ENCODE measurements at regions not wholly inside any gene's neighbourhood (a gene's known extent, or its start where the extent isn't known, plus 50 kb on each side); places are given as distances from the start of the nearest gene placed in this dataset.

DNA sequence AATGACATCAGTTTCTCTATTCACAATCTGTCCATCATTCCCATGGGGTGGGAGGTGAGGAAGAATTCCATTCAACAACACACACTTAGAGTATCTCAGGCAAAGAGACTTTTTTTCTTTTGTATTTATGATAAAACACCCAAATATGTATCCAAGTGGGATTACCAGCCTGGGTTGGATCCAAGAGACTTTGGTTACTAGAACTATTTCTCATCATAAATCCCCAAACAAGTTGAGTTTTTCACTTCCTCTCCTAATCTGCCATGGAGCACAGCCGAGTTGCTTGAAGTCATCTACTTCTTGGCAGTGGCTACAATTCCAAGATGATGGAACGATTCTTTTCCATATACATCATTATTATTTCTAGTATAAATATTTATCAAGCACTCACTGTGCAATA is 209.2 kb upstream of the HMGA2 start:
- H3K4me1 ChIP-seq (ENCODE audit: control insufficient read depth in 2 of 2, insufficient read depth in 2 of 2, low read length in 1 of 2) = no peaks in the 10 kb centered on the region
- no peak overlapping the region for H3K4me3 ChIP-seq (ENCODE audit: low read depth in 1 of 2, low read length in 2 of 2)
- no peaks in the 10 kb centered on the region for H3K9me3 ChIP-seq (ENCODE audit: control insufficient read depth in 2 of 2, insufficient read depth in 1 of 2, low read depth in 1 of 2, low read length in 1 of 2)
- 22 to 51% methylated on average over 2 of the region's 2 CpGs for WGBS, 2 donors
- H3K27ac ChIP-seq (ENCODE audit: low read depth in 2 of 2, low read length in 1 of 2) = no peak overlapping the region
- no peaks in the 10 kb centered on the region for H3K27me3 ChIP-seq (ENCODE audit: control insufficient read depth in 1 of 2, insufficient read depth in 2 of 2, low read length in 2 of 2)
- no peaks in the 10 kb centered on the region for H3K36me3 ChIP-seq (ENCODE audit: control insufficient read depth in 2 of 2, insufficient read depth in 2 of 2, low read length in 1 of 2)

DNA sequence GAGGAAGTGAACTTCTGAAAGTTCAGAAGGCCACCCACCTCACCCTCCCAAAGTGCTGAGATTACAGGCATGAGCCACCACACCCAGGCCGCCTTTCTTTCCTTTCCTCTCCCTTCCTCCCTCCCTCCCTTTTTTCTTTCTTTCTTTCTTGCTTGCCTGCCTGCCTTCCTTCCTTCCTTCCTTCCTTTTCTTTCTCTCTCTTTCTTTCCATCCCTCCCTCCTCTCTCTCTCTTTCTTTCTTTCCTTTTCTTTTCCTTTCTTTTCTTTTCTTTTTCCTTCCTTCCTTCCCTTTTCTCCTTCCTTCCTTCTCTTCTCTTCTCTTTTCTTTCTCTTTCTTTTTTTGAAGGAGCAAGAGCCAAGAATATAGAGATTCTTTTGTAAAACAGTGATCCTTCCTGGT is 208.3 kb upstream of the HMGA2 start:
- WGBS, 2 donors = 97 to 100% methylated on average over 1 of the region's 1 CpG
- Histone ChIP-seq H3K27me3 (ENCODE audit: control insufficient read depth in 1 of 2, insufficient read depth in 2 of 2, low read length in 2 of 2) (no peaks in the 10 kb centered on the region), H3K36me3 (ENCODE audit: control insufficient read depth in 2 of 2, insufficient read depth in 2 of 2, low read length in 1 of 2) (no peaks in the 10 kb centered on the region), H3K4me3 (ENCODE audit: low read depth in 1 of 2, low read length in 2 of 2) (no peak overlapping the region), H3K9me3 (ENCODE audit: control insufficient read depth in 2 of 2, insufficient read depth in 1 of 2, low read depth in 1 of 2, low read length in 1 of 2) (no peaks in the 10 kb centered on the region), H3K27ac (ENCODE audit: low read depth in 2 of 2, low read length in 1 of 2) (no peak overlapping the region), H3K4me1 (ENCODE audit: control insufficient read depth in 2 of 2, insufficient read depth in 2 of 2, low read length in 1 of 2) (no peaks in the 10 kb centered on the region)

DNA sequence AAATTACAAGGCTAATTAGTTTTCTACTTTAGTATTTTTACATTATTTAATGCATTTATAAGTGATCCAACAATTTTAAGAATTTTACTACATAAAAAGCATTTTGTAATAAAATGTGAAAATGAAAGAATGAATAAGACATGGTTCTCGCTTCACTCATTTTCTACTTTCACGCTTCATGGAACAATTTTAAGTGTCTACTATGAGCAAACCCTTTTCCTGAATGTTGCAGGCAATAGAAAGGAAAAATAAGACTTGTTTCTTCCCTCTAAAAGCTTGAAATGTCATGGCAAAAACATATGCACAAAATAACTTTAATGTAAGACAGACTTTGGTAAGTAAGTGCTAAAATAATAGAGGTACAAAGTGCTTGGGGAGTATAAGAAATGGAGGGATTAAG is 205.7 kb upstream of the HMGA2 start:
- no peaks in the 10 kb centered on the region for H3K36me3 ChIP-seq (ENCODE audit: control insufficient read depth in 2 of 2, insufficient read depth in 2 of 2, low read length in 1 of 2)
- 87 to 90% methylated on average over 2 of the region's 2 CpGs for WGBS, 2 donors
- no peaks in the 10 kb centered on the region for H3K27me3 ChIP-seq (ENCODE audit: control insufficient read depth in 1 of 2, insufficient read depth in 2 of 2, low read length in 2 of 2)
- H3K4me1 ChIP-seq (ENCODE audit: control insufficient read depth in 2 of 2, insufficient read depth in 2 of 2, low read length in 1 of 2) = no peaks in the 10 kb centered on the region
- no peak overlapping the region for H3K4me3 ChIP-seq (ENCODE audit: low read depth in 1 of 2, low read length in 2 of 2)
- H3K27ac ChIP-seq (ENCODE audit: low read depth in 2 of 2, low read length in 1 of 2) = no peak overlapping the region
- H3K9me3 ChIP-seq (ENCODE audit: control insufficient read depth in 2 of 2, insufficient read depth in 1 of 2, low read depth in 1 of 2, low read length in 1 of 2) = no peaks in the 10 kb centered on the region

DNA sequence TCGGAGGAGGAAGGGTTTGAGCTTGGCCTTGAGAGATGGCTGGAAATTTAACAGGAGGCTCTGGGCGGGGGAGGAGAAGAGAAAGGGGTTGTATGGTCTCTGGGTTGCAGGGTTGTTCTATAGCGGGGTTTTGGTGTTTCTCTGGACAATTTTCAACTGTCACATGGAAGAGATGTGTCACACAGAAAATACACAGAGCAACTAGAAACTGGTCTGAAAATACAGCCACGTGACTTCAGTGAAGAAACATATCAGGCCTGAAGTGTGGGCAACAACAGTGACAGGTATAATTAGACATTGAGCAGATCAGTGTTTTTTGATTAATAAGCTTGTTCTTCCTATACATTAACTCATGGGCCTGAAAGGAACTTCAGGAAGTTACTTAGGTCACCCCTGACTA is 205.3 kb upstream of the HMGA2 start:
- 82 to 88% methylated on average over 4 of the region's 4 CpGs for WGBS, 2 donors
- Histone ChIP-seq H3K4me3 (ENCODE audit: low read depth in 1 of 2, low read length in 2 of 2) (no peak overlapping the region), H3K27me3 (ENCODE audit: control insufficient read depth in 1 of 2, insufficient read depth in 2 of 2, low read length in 2 of 2) (no peaks in the 10 kb centered on the region), H3K4me1 (ENCODE audit: control insufficient read depth in 2 of 2, insufficient read depth in 2 of 2, low read length in 1 of 2) (no peaks in the 10 kb centered on the region), H3K27ac (ENCODE audit: low read depth in 2 of 2, low read length in 1 of 2) (no peak overlapping the region), H3K9me3 (ENCODE audit: control insufficient read depth in 2 of 2, insufficient read depth in 1 of 2, low read depth in 1 of 2, low read length in 1 of 2) (no peaks in the 10 kb centered on the region), H3K36me3 (ENCODE audit: control insufficient read depth in 2 of 2, insufficient read depth in 2 of 2, low read length in 1 of 2) (no peaks in the 10 kb centered on the region)

DNA sequence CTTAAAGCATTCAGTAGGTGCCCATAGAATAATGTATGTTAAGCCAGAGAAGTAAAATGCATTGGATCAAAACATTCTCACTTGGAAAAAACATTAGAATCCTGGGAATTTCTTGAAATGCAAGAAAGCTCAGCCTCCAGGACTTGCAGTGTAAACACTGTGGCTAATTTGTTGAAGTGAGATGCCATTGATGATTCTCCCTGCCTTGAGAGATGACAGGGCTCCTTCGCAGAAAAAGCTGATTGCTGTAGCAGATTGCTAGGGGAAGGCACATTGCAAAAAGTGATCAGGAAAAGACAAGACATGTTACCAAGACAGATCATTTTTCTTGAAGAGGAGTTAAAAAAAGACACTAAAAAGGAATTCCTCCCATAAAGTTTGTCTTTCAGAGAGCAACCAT is 204.2 kb upstream of the HMGA2 start:
- 67 to 71% methylated on average over 1 of the region's 1 CpG for WGBS, 2 donors
- H3K9me3 ChIP-seq (ENCODE audit: control insufficient read depth in 2 of 2, insufficient read depth in 1 of 2, low read depth in 1 of 2, low read length in 1 of 2) = no peaks in the 10 kb centered on the region
- H3K4me1 ChIP-seq (ENCODE audit: control insufficient read depth in 2 of 2, insufficient read depth in 2 of 2, low read length in 1 of 2) = no peaks in the 10 kb centered on the region
- no peaks in the 10 kb centered on the region for H3K27me3 ChIP-seq (ENCODE audit: control insufficient read depth in 1 of 2, insufficient read depth in 2 of 2, low read length in 2 of 2)
- H3K4me3 ChIP-seq (ENCODE audit: low read depth in 1 of 2, low read length in 2 of 2) = no peak overlapping the region
- no peak overlapping the region for H3K27ac ChIP-seq (ENCODE audit: low read depth in 2 of 2, low read length in 1 of 2)
- H3K36me3 ChIP-seq (ENCODE audit: control insufficient read depth in 2 of 2, insufficient read depth in 2 of 2, low read length in 1 of 2) = no peaks in the 10 kb centered on the region

DNA sequence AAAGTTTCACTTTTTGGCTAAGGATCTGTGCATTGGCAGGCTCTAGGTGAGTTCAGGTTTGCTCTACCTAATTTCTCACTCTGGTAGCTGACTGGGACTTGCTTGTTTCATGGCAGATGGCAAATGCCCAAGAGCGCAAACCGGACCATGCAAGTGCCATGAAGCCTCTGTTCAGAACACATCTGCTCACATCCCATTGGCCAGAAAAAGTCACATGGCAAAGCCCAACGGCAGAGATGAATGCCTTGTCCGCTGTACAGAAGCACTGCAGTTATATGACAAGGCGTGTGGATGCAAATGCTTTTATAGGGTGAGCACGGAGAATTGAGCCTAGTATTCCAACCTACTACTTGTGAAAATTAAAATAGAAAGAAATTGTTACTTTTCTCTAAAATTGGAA is 202.2 kb upstream of the HMGA2 start:
- no peaks in the 10 kb centered on the region for H3K4me1 ChIP-seq (ENCODE audit: control insufficient read depth in 2 of 2, insufficient read depth in 2 of 2, low read length in 1 of 2)
- H3K27ac ChIP-seq (ENCODE audit: low read depth in 2 of 2, low read length in 1 of 2) = no peak overlapping the region
- H3K9me3 ChIP-seq (ENCODE audit: control insufficient read depth in 2 of 2, insufficient read depth in 1 of 2, low read depth in 1 of 2, low read length in 1 of 2) = no peaks in the 10 kb centered on the region
- H3K4me3 ChIP-seq (ENCODE audit: low read depth in 1 of 2, low read length in 2 of 2) = no peak overlapping the region
- WGBS, 2 donors = 87 to 93% methylated on average over 6 of the region's 6 CpGs
- H3K36me3 ChIP-seq (ENCODE audit: control insufficient read depth in 2 of 2, insufficient read depth in 2 of 2, low read length in 1 of 2) = no peaks in the 10 kb centered on the region
- H3K27me3 ChIP-seq (ENCODE audit: control insufficient read depth in 1 of 2, insufficient read depth in 2 of 2, low read length in 2 of 2) = no peaks in the 10 kb centered on the region

DNA sequence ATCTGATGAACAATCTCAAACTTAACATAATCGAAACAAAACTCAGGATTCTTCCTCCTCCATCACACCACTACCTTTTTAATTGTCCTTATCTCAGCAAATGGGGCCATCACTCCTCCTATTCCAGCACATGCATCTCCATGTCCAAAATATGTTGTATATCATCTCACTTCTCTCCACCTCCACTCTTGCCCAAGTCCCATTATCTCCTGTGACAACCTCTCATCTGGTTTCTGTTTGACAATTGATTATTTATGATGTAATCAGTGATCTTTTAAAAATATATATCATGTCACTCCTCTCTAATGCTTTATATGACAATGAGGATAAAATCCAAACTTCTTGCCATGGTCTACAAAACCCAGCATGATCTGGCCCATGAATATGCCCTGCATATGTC is 200.8 kb upstream of the HMGA2 start:
- H3K27me3 ChIP-seq (ENCODE audit: control insufficient read depth in 1 of 2, insufficient read depth in 2 of 2, low read length in 2 of 2) = no peaks in the 10 kb centered on the region
- H3K36me3 ChIP-seq (ENCODE audit: control insufficient read depth in 2 of 2, insufficient read depth in 2 of 2, low read length in 1 of 2) = no peaks in the 10 kb centered on the region
- WGBS, 2 donors = 70 to 80% methylated on average over 1 of the region's 1 CpG
- no peaks in the 10 kb centered on the region for H3K4me1 ChIP-seq (ENCODE audit: control insufficient read depth in 2 of 2, insufficient read depth in 2 of 2, low read length in 1 of 2)
- H3K27ac ChIP-seq (ENCODE audit: low read depth in 2 of 2, low read length in 1 of 2) = no peak overlapping the region
- H3K4me3 ChIP-seq (ENCODE audit: low read depth in 1 of 2, low read length in 2 of 2) = no peak overlapping the region
- no peaks in the 10 kb centered on the region for H3K9me3 ChIP-seq (ENCODE audit: control insufficient read depth in 2 of 2, insufficient read depth in 1 of 2, low read depth in 1 of 2, low read length in 1 of 2)

DNA sequence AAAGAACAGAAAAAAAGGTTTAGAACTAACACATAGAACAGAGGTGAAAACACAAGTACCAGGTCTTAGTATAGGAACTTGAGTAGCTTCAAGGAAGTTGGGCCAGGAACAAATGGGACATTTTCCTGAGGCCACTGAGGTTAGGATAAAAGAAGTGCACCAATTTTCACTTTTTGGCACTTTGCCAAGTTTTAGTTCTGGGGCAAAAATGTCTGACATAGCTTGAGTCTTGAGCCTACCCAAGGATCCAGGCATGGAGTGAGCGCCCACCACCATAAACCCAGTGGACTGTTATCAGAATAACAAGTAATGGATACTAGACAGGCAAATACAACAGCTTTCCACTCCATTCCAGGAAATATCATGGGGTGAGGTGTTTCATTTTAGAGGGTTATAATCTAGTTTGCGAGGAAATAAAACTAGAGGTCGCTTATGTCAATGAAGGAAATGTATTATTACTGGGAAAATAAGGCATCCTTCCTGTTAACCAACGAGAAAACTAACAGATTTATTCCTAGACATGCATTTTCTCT is 199.7 kb upstream of the HMGA2 start:
- Histone ChIP-seq H3K27me3 (ENCODE audit: control insufficient read depth in 1 of 2, insufficient read depth in 2 of 2, low read length in 2 of 2) (no peaks in the 10 kb centered on the region), H3K36me3 (ENCODE audit: control insufficient read depth in 2 of 2, insufficient read depth in 2 of 2, low read length in 1 of 2) (no peaks in the 10 kb centered on the region), H3K27ac (ENCODE audit: low read depth in 2 of 2, low read length in 1 of 2) (no peak overlapping the region), H3K4me3 (ENCODE audit: low read depth in 1 of 2, low read length in 2 of 2) (no peak overlapping the region), H3K9me3 (ENCODE audit: control insufficient read depth in 2 of 2, insufficient read depth in 1 of 2, low read depth in 1 of 2, low read length in 1 of 2) (no peaks in the 10 kb centered on the region), H3K4me1 (ENCODE audit: control insufficient read depth in 2 of 2, insufficient read depth in 2 of 2, low read length in 1 of 2) (no peaks in the 10 kb centered on the region)
- 84 to 89% methylated on average over 4 of the region's 4 CpGs for WGBS, 2 donors

DNA sequence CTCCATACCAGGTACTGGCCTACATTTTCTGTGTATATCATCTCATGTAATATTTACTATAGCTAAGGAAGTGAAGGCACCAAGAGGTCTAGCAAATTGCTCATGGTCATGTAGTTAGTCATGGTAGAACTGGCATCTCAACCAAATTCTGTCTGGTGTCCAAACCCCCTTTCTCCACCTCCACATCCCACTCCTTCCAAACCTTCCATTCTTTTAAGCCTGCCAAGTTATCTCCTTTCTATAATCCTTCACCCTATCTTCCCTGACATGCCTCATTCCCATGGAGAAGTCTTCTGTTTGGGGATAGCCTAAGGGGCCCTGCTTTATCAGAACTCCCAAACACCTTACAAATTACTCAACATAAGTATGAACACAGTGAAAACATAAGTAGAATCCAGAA is 196.2 kb upstream of the HMGA2 start:
- Histone ChIP-seq H3K36me3 (ENCODE audit: control insufficient read depth in 2 of 2, insufficient read depth in 2 of 2, low read length in 1 of 2) (no peaks in the 10 kb centered on the region), H3K4me3 (ENCODE audit: low read depth in 1 of 2, low read length in 2 of 2) (no peak overlapping the region), H3K4me1 (ENCODE audit: control insufficient read depth in 2 of 2, insufficient read depth in 2 of 2, low read length in 1 of 2) (peaks cover 0 to 4% of the 10 kb centered on the region in 2 donors), H3K9me3 (ENCODE audit: control insufficient read depth in 2 of 2, insufficient read depth in 1 of 2, low read depth in 1 of 2, low read length in 1 of 2) (no peaks in the 10 kb centered on the region), H3K27ac (ENCODE audit: low read depth in 2 of 2, low read length in 1 of 2) (no peak overlapping the region), H3K27me3 (ENCODE audit: control insufficient read depth in 1 of 2, insufficient read depth in 2 of 2, low read length in 2 of 2) (no peaks in the 10 kb centered on the region)

DNA sequence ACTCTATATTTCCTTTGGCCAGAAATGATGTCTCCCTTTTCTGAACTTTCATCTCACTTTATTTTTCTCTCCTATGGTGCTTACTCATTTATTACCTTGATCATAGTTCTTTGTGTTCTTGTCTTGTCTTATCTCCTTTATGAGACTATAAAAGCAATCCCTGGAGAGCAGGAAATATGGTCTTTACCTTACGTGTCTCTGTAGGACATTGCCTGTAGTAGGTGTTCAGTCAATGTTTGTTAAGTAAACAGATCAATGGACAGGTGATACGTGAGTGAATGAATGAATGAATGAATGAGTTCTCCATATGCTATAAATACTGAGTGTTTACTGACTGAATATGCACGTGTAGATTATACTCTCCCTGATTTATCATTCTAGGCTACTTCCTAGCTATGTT is 193.7 kb upstream of the HMGA2 start:
- WGBS, 2 donors = 55 to 58% methylated on average over 3 of the region's 3 CpGs
- H3K36me3 ChIP-seq (ENCODE audit: control insufficient read depth in 2 of 2, insufficient read depth in 2 of 2, low read length in 1 of 2) = no peaks in the 10 kb centered on the region
- H3K9me3 ChIP-seq (ENCODE audit: control insufficient read depth in 2 of 2, insufficient read depth in 1 of 2, low read depth in 1 of 2, low read length in 1 of 2) = no peaks in the 10 kb centered on the region

More for the DNA sequence above, 193.7 kb upstream of the HMGA2 start:
- H3K4me1 ChIP-seq (ENCODE audit: control insufficient read depth in 2 of 2, insufficient read depth in 2 of 2, low read length in 1 of 2) = peaks cover 0 to 4% of the 10 kb centered on the region in 2 donors
- no peak overlapping the region for H3K4me3 ChIP-seq (ENCODE audit: low read depth in 1 of 2, low read length in 2 of 2)
- H3K27me3 ChIP-seq (ENCODE audit: control insufficient read depth in 1 of 2, insufficient read depth in 2 of 2, low read length in 2 of 2) = no peaks in the 10 kb centered on the region
- no peak overlapping the region for H3K27ac ChIP-seq (ENCODE audit: low read depth in 2 of 2, low read length in 1 of 2)

Measured in esophagus (tissue), 2 donors.